GM21529 (cell line): ENCODE measurements at regions not wholly inside any gene's neighbourhood (a gene's known extent, or its start where the extent isn't known, plus 50 kb on each side); places are given as distances from the start of the nearest gene placed in this dataset.

Experiments
- ATAC-seq: cut with Tn5 transposase; IDR thresholded peaks from one replicate; pipeline ENCODE4 v1.9.1; 2021; ENCODE audit not compliant: unreplicated experiment

DNA sequence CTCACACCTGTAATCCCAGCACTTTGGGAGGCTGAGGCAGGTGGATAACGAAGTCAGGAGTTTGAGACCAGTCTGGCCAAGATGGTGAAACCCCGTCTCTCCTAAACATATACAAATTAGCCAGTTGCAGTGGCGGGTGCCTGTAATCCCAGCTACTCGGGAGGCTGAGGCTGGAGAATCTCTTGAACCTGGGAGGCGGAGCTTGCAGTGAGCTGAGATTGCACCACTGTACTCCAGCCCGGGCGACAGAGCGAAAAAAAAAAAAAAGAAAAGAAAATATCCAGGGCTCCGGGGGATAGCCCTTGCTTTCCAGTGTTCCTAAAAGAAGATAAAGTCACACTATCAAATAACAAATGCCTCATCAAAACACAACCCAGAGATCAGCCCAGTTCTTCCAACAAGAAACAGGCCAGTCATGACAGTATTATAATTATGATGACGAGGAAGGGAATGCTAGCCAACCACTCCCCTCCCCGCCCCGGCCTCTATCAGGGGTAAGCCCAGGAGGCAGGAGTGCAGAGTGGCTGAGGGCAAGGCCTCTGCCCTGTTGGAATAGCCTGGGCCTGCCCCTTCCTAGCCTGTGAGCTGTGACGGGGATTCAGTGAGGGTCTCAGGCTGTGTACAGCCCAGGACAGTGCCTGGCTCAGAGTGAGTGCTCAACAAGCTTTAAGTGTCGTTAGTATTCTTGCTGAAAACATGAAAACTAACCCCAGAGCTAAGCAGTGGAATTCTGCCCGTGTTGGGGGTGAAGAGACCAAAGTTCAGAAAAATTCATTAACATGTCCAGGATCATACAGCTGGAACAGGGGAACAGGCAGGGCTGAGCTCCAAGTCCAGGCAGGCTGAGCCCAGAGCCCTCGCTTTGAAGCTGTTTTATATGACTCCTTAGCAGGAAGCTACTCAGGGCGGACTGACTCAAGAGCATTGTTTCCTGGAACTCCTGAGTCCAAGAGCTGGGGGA is 54.3 kb downstream of the FAM241B start:
- ATAC-seq: no peak

DNA sequence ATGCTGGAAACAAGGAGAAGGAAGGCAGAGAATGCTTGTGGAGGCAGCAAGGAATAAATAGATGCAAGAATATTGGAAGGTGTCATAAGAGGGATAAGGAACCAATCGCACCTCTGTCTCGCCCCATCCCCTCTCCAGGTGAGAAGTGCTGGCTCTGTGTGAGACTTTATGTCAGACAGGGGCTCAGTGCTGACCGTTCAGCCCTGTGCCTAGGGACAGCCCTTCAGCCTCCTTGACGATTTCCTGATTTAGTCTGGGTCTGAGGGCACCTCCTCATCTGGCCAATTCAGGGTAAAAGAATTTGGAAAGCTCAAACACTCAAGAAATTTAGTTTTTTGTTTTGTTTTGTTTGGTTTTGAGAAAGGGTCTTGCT is 54.9 kb downstream of the FAM241B start:
- no peak for ATAC-seq

DNA sequence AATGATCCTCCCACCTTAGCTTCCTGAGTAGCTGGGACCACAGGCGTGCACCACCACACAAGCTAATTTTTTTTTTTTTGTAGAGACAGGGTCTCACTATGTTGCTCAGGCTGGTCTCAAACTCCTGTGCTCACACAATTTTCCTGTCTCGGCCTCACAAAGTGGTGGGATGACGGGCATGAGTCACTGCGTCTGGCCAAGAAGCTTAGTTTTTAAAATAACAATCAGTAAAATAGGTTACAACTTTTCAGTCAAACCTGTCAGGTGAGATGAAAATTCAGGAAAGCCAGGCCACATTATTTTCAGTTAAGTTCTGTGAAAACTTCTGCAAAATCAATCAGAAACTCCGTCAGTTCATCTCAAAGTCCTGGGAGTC is 55.4 kb downstream of the FAM241B start:
- ATAC-seq: no peak

DNA sequence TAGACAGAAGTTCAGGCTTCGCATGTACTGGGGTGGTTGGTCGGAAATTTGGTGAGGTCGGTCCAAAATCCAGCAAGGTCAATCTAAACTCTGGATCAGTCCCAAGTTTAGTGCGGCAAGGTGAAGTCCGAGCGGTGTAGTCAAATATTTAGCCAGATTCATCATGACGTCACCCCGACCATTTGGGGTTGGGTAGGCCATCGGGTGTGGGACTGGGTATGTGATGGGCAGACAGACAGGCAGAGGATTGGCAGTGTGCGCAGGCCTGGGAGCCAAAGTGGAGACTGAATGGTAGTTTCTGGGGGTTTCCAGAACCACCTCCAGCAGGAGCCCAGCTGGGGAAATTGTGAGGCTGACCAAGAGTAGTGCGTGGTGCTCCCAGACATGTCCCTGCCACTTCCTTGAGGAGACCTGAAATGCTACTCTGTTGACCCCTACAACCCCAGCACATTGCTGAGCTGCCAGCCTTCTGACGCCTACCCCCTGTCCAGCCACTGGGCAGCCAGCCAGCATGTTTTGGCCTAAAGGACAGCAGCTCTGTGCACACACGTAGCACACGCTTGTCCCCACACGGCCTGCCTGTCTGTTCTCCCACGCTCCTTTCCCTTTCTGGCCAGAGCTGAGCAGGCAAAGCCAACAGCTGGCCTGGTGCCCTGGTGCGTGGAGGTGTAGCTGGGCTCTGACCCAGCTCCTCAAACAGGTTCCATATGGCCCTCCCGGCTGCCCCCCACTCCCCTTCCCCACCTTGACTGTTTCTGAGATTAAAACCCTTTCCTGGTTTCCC is 55.9 kb downstream of the FAM241B start:
- no peak for ATAC-seq

DNA sequence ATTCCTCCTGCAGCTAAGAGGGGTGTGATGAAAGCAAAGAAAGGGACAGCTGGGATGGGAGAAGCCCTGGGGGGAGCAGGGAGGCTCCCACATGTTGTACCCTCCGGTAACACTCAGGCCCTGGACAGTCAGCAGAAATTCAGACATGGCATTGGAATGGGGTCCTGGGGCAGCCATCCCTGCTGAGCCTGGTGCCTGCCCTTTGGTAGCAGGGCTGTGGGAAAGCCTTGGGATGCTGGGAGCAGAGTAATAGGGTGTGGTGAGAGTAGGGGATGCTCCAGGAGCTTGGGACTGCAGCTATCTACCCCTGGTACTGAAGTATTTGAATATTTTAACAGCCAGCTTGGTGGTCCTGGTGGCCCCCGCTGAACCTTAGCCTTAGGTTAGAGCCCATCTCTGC is 56.8 kb downstream of the FAM241B start:
- no peak for ATAC-seq

DNA sequence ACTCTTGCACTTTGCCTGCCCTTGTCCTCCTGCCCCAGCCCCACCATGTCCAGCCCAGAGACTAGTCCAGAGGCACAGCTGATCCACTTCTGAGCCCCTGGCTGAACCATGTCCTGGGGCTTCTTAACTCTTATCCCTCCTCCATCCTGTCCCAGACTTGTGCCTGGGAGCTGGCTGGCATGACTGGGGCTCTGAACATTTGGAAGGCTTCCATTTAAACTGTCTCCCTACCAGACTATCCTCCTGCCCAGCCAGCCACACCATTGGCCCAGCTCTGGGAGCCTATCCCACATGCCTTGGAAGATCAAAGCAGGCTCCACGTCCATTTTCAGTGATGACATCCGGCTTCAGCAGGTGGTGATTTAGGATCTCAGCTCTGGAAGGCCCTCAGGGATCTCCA is 57.4 kb downstream of the FAM241B start:
- no peak for ATAC-seq

DNA sequence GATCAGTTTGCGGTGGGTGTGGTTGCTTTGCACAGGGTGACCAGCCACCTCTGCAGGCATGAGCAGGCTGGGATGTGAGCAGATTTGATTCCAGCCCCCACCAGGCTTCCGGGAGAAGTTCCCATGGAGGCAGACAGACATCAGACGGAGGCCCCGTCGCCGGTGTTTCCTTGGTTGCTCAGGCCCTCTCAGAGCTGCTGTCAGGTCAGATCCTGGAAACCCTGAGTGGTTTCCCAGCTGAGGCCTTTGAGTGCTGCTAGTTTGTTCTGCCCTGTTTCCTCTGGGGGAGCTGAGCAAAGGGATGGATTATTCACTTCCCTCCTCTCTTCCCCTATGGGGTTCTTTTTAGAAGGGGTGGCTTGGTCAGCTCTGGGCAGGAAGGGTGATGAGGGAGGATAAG is 62.2 kb downstream of the FAM241B start:
- ATAC-seq: no peak

DNA sequence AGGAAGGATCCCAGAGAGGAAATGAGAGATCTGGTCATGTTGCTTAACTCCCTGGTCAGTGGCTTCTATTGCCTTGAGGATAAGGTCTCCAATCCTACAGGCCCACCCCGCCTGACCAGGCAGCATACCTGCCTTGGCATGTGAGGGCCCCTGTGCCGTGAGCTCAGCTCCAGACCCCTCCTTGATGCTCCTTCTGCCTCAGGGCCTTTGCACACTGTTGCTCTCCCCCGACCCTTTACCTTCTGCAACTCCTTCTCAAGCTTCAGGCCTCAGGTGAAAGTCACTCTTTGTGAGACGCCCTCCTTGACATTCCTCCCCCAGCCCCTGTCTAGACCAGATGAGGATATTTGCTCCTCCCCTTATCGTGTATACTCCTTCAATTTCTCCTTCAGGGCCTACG is 62.8 kb downstream of the FAM241B start:
- no peak for ATAC-seq

DNA sequence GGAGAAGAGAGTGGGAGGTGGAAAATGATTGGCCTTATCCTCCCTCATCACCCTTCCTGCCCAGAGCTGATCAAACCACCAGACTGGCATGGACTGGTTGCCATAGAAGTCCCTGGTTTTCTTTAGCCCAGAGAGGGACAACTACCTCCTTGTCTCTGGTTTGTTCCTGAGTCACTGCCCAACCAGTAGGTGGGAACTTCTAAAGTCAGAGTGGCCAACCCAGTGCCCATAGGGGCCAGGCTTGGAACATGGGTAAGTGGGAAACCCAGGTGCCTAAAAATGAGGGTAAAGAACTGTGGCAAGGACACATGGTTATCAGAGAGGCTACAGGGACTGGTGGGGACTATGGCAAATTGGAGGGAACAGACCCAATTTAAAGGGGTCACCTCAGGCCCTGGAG is 63.8 kb downstream of the FAM241B start:
- ATAC-seq: no peak

DNA sequence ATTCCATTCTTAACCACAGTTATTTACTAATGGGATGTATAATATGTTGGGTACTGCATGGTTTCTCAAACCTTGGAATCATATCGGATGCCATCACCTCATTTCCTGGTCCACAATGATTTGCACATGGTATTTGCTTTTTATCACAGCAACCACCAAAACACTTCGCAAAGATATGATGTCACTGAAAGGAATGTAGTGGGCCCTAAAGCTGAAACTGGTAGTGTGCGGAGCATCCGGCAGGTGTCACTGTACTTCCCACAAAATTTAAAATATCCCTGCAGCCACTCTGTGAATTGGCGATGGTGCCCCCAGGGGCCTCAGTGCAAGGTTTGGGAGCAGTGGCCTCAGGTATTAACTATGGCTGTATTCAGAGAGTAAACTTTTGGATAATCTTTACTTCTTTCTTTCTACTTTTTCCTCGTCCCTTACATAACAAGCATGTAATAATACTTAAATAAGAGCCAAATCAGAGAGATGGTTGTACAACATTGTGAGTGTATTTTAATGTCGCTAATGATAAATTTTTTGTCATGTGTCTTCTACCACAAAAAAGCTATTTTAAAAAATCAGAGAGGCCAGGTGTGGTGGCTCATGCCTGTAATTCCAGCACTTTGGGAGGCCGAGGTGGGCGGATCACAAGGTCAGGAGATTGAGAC is 66.2 kb downstream of the FAM241B start:
- no peak for ATAC-seq

DNA sequence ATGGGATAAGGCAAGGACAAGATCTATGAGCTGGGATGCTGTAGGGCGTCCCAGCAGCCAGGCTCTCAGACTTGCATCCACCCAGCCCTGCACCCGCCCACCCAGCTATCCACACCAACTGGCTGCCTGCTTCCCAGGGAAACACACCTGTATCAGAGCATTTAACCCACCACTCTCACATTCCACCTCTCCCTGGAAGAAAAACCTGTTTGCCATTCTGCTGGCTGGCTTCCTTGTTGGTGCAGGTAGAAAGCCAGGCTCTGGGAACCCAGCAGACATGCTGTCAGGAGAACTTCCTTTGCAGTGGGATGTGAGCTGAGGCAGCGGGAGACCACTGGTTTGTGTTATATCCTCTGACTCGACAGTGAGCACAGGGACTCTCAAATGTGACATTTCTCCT is 67.0 kb downstream of the FAM241B start:
- no peak for ATAC-seq

DNA sequence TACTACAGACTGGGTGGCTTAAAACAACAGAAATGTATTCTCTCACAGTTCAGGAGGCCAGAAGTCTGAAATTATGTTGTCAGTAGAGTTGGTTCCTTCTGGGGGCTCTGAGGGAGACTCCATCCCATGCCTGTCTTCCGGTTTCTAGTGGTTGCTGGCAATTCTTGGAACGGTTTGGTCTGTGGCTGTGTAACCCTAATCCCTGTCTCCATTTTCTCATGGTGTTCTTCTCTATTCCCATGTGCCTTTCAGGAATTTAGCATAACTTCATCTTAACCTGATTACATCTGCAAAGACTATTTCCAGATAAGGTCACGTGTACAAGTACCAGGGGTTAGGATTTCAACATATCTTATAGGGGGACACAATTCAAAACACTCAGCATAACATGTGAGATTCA is 73.2 kb downstream of the FAM241B start:
- no peak for ATAC-seq

DNA sequence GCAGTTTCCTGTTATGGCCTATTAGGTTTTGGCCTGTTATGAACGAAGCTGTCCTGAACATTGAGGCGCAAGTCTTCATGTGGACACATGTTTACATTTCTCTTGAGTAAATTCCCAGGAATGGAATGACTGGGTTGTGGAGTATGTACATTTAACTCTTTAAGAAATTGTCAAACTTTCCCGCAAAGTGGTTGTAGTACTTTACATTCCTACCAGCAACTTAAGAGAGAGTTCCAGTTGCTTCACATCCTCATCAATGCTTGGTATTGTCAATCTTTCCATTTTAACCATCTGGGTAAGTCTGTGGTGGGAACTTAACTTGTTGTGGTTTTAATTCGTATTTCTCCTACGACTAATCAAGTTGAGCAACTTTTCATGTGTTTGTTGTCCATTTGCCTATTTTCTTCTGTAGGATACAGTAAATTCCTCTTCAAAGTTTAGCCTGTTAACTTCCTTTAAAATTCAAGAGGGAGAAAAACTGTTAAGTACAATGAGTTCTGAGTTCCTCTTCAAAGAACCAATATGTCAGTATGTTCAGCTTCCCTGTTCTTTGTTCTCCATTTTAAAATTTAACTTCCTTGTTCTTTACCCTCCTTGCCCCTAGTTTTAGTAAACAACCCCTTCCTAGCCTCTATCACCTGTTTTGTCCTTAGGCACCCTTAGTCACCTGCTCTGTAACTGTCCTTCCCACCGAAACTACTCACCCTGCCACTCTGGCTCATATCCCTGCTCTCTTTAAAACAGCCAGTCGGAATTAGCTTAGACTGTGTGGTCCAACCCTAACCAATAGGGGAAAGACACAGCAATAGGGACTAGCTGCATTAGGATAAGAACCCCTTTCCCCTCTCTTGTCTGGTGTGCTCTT is 74.0 kb downstream of the FAM241B start:
- ATAC-seq: no peak

DNA sequence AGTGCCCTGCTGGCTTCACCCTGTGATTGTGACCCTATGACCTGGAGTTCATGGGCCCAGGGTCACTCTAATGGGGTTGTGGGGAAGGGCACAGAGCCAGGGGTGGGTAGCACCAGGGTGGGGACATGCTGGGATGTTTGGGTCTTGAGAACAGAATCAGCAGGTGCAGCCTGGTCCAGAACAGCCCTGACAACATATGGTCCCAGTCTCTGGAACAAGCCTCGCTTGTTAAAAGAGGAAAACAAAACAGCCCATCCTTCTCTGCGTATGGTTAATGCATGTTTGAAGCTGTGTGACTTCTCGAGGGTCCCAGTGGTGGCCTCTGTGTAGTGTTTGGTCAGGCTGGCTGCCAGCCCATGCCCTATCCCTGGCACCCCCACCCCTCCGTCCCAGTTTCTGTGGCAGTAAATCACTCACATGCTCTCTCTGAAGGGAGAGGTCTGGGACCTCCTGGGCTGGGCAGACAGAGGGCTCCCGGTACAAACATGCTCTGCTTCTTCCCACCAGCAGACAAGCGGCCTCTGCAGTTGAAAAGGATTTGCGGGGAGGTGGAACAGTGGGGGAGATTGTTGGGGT is 79.4 kb downstream of the FAM241B start:
- ATAC-seq: no peak

DNA sequence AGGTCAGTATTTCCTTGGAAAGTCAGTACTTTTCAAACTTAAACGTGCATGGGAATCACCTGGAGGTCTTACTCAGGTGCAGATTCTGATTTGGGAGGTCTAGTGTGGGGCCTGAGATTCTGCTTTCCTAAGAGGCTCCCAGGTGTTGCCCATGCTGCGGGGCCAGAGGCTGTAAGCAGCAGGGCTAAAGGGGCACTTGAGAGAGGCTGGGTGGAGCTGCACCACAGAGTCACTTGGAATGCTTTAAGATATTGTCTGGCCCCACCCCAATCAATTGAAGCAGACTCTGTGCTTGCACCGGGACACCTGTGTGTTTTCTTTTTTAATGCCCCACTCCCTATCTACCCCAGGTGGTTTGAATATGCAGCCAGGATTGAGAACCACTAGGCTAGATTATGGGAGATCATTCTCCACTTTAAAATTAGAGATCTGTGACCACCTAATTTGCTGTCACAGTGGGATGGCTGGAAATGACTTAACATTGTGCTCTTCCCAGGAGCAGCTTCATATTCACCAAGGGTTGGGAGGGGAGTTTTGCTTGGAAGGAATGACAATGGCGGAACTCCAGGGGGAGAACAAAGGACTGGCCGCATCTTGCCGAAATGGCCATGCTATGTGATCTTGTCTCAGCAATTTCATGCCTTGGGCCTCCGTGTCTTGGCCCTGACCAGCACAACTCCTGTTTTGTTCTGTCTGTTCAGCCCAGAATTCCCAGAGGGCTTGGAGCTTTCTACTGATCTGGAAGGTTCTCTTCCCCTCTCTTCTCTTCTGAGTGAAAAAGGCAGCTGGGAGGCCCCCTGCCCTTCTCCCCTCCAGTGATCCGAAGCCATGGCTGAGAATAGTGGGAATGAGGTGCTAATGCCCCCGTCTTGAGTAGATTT is 80.2 kb downstream of the FAM241B start:
- ATAC-seq: no peak

DNA sequence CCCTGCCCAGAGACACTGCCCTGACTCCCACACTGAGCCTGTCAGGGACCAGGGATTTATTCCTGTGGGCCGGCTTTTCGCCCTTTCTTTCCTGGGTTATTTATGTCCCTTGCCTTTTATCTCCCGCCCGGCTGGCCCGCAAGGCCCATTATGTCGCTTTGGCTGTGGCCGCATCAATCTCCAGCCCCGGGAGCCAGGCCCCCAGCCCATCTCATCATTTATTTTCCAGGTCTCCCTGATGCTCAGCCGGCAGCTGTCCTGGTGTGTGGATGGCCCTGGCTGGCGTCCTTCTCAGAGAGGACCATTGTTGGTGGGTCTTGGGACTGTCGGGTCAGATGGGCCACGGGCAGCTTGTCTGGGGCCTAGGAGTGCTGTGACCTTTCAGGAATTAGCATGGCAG is 82.3 kb downstream of the FAM241B start:
- ATAC-seq: no peak

DNA sequence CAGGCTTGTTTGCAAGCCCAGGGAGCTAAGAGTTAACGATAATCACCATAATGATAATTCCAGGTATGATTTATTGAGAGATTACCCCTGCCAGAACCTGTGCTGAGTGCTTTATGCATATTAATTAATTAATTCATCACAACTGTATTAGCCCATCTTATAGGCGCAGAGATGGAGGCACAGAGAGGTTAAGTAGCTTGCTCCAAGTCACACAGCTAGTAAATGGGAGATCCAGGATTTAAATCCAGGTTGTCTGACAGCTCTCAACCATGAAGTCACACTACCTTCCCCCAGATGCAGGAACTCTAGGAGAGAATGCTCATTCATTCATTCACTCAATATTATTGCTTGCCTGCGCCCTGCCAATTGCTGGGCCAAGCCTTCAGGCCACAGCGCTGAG is 84.5 kb downstream of the FAM241B start:
- no peak for ATAC-seq

DNA sequence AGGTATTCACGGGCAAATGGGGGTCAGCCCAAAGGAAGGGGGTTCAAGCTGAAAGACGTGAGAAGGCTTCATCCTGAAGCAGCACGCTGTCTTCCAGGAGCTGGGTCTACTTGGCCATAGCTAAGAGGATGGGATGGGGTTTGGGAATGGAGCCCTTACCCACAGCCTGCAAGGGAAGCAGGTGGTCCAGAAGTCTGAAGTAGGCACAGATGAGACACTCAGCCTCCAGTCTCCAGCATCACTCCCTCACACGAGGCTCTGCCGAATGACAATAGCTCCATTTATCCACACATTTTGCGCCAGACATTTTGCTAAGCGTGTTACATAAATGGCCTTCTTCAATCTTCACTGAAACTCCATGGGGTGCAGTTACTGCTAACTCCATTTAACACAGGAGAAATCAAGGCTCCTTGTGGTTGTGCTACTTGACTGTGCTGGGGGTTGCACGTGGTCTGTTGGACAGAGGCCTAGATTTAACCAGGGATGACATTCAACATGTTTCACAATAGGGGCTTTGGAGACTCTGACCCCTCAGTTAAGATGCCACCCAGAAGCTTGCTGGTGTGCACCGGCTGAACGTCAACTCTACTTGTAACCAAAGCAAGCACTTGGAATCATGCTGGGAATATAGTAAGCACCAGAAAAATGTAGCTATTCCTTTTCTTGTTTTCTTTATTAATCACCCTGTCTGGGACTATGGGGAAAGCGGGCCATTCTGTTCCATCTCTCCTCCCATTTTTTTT is 85.3 kb downstream of the FAM241B start:
- ATAC-seq: no peak
